HG03064 (cell line): ENCODE measurements at regions not wholly inside any gene's neighbourhood (a gene's known extent, or its start where the extent isn't known, plus 50 kb on each side); places are given as distances from the start of the nearest gene placed in this dataset.
"Not testable (repeated sequence)": the region's sequence is repeated elsewhere in the genome, so short reads cannot be mapped to it uniquely, and the experiment has no call there.

ENCODE experiments used
- ATAC-seq: cut with Tn5 transposase; IDR thresholded peaks from one replicate; pipeline ENCODE4 v1.9.1; 2021; ENCODE audit warnings: low read depth; ENCODE audit not compliant: unreplicated experiment

- no peak for ATAC-seq
Observed at GRCh38 chr22:49678137-49678841, 149.4 kb downstream of the BRD1 start.

GRCh38 chr22:49677495-49677889, 150.2 kb downstream of the BRD1 start:
- no peak for ATAC-seq

DNA sequence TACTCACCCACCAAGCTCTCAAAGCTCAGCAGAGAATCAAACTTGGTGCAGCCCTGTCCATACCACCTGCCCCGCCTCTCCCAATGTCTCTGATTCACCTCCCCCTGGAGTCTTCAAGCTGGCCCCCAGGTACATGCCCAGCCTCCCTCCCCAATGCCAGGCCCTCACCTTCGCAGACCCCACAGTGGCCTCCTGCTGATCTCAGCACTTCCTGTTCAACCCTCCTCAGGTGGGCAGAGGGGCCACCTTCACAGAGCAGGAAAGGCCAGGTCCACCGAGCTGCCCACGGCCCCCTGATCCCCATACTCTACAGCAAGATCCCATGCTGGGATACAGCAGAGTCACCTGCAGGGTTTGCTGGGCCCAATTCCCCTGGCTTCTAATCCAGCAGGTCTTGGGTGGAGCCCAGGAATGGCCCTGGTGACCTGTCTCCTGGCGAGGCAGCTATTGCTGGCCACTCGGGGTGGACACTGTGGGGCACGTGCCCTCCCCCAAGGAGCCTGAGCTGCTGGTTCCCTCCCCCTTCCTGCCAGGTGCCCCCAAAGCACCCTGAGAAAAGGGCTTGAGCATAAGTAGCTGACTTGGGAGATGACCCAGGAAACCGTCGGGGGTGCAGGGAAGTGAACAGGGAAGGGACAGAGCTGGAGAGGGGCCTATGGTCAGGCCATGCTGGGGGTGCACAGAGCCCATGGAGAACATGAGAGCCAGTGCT, 150.7 kb downstream of the BRD1 start:
- ATAC-seq = no peak

- no peak for ATAC-seq
Observed at GRCh38 chr22:49676230-49676629, 151.4 kb downstream of the BRD1 start.

DNA sequence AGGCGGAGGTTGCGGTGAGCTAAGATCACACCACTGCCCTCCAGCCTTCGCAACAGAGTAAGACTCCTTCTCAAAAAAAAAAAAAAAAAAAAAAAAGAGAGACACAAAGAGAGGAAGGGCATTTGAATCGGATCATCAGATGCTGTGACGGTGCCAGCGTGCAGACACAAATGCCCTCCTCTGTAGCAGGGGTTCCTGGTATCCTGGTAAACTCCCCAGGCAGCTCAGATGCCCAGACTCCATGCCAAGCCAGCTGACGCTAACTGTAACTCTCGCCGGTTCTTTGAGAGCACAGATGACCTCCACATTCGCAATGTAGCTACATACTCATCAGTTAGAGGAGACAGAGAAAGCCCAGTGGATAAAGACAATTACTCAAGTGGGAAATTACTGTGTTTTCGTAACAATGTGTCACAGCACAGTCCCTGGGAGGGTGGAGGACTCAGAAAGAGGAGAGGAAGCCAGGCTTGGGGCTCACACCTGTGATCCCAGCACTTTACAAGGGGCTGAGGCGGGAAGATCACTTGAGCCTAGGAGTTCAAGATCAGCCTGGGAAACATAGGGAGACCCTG, 153.1 kb downstream of the BRD1 start:
- no peak for ATAC-seq

DNA sequence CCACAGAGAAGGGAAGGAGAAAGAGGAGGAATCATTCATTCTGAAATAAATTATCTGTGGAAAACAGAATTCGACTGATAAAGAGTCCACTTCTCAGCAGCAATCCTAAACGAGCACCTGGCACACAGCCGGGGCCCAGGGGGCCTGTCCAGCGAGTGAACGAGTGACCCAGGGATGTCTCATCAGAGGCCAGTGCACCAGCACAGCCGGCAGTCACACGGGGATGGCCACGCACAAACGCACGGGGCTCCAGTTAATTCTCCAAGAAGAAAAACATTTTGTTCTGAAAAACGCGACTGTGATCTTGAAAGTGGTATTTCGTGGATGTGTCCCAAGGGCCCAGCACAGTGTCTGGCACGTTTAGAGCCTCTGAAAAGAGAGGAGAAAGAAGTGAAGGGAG, 154.6 kb downstream of the BRD1 start:
- no peak for ATAC-seq

DNA sequence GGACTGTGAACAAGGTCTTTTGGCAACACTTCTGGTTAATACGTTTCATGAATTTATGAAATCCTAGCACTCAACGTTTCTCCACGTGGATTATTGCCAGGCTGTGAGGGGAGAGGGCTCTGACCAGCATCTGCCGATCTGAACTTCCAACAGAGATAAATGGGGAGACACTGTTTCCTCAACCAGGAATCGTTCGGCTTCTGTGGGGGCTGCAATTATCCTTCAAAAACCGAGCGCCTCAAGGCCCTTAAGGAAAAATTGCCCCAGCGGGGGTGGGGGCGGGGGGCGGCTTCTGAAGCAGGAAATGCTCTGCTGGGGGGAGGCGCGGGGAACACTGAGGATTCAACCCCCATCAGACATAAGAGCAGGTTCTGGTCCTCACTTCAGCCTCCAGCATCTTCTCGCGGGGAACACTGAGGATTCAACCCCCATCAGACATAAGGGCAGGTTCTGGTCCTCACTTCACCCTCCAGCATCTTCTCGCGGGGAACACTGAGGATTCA, 155.6 kb downstream of the BRD1 start:
- ATAC-seq = no peak

GRCh38 chr22:49671331-49672013, 156.2 kb downstream of the BRD1 start:
- no peak for ATAC-seq

- ATAC-seq = no peak
Observed at GRCh38 chr22:49670456-49671330, 157.0 kb downstream of the BRD1 start.

- ATAC-seq = not testable (repeated sequence)
Observed at GRCh38 chr22:49669969-49670455, 157.7 kb downstream of the BRD1 start.

- not testable (repeated sequence) for ATAC-seq
Observed at GRCh38 chr22:49669427-49669968, 158.2 kb downstream of the BRD1 start.

GRCh38 chr22:49668402-49668801, 159.3 kb downstream of the BRD1 start:
- ATAC-seq = no peak

DNA sequence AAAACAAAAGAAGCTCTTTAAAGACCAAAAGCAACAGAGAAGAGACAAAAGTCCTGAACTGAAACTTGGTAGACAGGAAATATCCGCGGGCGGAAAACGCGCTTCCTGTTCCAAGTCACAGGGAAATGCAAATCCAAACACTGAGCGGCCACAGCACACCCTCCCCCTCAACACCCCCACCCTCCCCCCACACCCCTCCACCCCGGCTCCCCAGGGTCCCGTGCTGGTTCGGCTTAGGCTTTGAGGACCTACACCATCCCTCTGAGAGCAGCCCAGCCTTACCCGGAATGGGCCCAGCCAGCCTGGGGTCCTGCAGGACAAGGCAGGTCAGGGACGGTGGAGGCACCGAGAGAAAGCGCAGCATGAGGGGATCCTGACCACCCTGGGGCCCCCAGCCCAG, 160.4 kb downstream of the BRD1 start:
- no peak for ATAC-seq

DNA sequence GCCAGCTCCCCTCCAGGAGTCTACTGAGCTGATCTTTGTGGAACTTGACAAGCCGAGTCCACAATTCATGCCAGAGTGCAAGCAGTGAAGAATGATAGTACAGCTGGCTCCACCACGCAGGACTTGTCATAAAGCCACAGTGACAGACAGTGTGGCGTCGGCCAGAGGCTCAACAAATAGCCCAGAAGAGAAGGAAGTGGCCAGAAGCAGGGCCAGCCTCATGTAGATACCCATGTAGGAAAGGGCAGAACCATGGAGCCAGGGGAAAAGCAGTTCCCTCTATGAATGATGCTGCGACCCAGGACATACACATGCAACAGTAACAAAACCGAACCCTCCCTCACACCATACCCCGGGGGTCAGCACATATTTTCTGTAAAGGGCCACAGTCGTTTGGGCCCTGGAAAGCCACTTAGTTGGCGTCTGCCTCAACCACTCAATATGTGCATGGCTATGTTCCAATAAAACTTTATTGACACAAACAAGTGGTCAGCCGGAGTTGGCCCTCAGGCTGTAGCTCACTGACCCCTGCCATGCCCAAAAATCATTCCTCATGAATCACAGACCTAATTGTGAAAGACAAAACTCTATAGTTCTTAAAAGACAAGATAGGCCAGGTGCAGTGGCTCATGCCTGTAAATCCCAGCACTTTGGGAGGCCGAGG, 161.4 kb downstream of the BRD1 start:
- no peak for ATAC-seq

GRCh38 chr22:49664891-49665290, 162.8 kb downstream of the BRD1 start:
- ATAC-seq = no peak

DNA sequence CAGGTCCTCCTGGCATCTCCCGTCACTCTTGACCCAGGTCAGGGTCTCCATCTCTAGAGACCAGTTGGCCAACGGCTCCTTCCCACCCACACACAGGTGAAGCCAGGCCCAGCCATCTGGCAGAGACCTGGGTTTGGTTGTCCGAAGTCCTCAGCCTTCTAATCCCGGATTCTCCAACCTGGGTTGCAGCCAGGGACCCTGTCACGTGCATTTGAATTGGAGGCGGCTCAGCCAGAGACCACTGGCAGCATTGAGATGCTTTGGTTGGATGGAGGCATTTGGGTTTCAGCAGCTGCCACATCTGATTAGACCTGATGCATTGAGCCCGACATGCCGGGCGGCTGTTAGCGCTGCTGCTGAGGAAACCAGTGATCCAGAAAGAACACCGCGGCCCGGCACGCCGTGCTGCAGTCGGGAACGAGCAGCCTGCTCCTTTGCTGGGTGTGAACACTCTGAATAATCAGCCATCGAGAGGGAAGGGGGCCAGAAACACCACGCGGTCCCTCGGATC, 163.2 kb downstream of the BRD1 start:
- ATAC-seq = no peak

DNA sequence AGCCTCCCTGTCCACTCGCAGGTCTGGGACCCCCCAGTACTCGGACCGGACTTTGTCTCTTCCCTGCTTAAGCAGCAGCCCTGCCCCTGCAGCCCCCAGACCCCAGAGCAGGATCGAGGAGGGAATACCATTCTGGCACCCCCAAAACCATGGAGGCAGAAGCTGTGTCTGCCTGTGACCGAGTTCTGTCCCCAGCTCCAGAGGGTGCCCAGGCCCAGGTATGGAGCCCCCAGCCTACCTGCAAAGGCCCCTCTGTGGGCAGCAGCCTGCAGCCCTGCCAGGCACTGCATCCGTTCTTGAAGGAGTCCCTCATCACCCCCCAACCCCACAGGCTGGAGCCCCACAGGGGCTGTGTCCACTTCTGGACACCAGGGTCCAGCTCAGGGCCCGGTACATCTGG, 163.8 kb downstream of the BRD1 start:
- no peak for ATAC-seq

DNA sequence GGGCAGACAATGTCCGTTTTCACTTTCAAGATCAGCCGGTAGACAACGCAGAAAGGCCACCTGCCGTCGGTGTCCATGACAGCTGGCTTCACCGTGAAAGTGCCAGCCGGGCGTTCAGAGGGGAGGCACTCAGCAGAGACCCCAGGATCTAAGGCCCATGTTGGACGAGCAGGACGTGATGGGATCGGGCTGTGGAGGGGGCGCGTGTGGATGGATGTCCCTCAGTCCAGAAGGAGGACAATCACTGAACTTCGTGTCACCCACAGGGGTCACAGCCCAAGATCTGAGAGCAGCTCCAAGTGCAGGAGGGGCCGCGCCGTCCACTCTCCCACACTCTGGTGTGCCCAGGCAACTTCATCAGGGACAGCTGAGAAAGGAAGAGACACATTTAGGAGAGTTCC, 164.4 kb downstream of the BRD1 start:
- no peak for ATAC-seq

DNA sequence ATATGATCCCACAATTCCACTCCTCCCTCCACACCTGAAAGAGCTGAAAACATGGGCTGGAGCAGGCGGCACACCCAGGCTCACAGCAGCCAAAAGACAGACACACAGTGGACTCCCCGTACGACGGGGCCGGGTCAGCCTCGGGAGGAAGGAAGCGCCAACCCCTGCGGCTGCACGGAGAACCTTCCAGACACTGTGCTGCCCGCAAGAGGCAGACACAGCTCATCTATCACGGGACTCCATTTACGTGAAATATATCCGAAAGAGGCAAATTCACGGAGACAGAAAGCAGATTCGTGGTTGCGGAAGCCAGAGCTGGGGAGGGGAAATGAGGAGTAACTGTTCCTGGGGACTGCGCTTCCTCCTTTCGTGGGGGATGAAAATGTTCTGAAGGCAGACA, 165.0 kb downstream of the BRD1 start:
- ATAC-seq = no peak
